Testis (tissue), 2 donors: ENCODE measurements at regions not wholly inside any gene's neighbourhood (a gene's known extent, or its start where the extent isn't known, plus 50 kb on each side); places are given as distances from the start of the nearest gene placed in this dataset.

Experiments
- DNase-seq: peaks from one replicate; pipeline ENCODE4 v3.0.0-alpha.2; 2019
- H3K27ac ChIP-seq, 2 donors: fragments of 200-600 bp; sonication (generic); one replicate each; pipeline ENCODE4 v1.5.1; 2019
- H3K27me3 ChIP-seq: fragments of 200-600 bp; sonication (generic); one replicate; pipeline ENCODE4 v1.5.1; 2019
- H3K36me3 ChIP-seq: fragments of 200-600 bp; sonication (generic); one replicate; pipeline ENCODE4 v1.5.1; 2017; ENCODE audit warnings: low read depth; ENCODE audit errors: missing control alignments
- H3K4me1 ChIP-seq: fragments of 200-600 bp; sonication (generic); one replicate; pipeline ENCODE4 v1.5.1; 2019
- H3K4me3 ChIP-seq, 2 donors: fragments of 200-600 bp; sonication (generic); one replicate each; pipeline ENCODE4 v1.5.1; 2017 to 2019
- H3K9me3 ChIP-seq: fragments of 200-600 bp; sonication (generic); one replicate; pipeline ENCODE4 v1.5.1; 2017
- CTCF ChIP-seq, 3 experiments: fragments of 450-650 bp in 2 of 3; fragments of 200-600 bp in 1 of 3; sonication (generic) in 1 of 3; IDR thresholded peaks; one replicate each; pipeline ENCODE4 v1.5.1; 2016 to 2019; ENCODE audit warnings: antibody characterized with exemption in 3 of 3, mild to moderate bottlenecking in 2 of 3, moderate library complexity in 1 of 3
- POLR2A ChIP-seq: fragments of 450-650 bp; IDR thresholded peaks from one replicate; pipeline ENCODE4 v1.6.1; 2017; ENCODE audit warnings: antibody characterized with exemption, mild to moderate bottlenecking, moderate library complexity
- WGBS, 2 donors: methylation state at CpG; one replicate each; pipeline ENCODE4 v1.1.5; 2018; 5-methylcytosine and 5-hydroxymethylcytosine counted together
- intact Hi-C: fragments of 100-400 bp; cut with DNase I; formaldehyde crosslinking; loops from one replicate; pipeline ENCODE4 v1.15.1; 2023; ENCODE audit warnings: low total_unique reads

DNA sequence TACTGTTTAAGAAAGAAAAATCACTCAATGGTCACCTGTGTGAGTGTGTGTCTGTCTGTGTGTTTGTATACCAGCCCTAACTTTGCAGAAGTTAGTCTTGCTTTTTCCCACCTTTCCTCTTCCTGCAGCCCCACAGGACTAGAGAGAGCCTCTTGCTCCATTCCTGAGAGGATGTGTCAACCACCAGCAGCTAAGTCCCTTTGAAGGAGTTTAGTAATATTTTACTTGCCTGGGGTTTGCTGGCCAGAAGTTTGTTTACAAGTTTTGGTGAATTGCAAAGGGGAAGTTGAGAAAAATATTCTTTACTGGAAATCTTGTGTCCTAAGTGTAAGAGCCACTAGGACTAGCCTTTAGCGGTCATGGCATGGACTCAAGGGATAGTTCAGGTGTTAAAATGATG lies 316.2 kb downstream of the BRINP1 start:
- WGBS, 2 donors = 96 to 100% methylated on average over 1 of the region's 1 CpG

GRCh38 chr9:119060629-119061385 lies 308.4 kb downstream of the BRINP1 start:
- H3K4me1 ChIP-seq = no peaks in the 10 kb centered on the region
- H3K4me3 ChIP-seq = no peak overlapping the region
- no peaks in the 10 kb centered on the region for H3K27me3 ChIP-seq
- no peak overlapping the region for H3K27ac ChIP-seq
- no peak for TF ChIP-seq POLR2A
- TF ChIP-seq CTCF (IDR thresholded peaks at IDR 0.05) = no peak
- 47 to 68% methylated on average over 2 of the region's 2 CpGs for WGBS, 2 donors
- intact Hi-C loops = no loop called here
- no peaks in the 10 kb centered on the region for H3K36me3 ChIP-seq
- H3K9me3 ChIP-seq = no peaks in the 10 kb centered on the region
- DNase-seq = no peak

More for the DNA sequence above, 316.2 kb downstream of the BRINP1 start:
- intact Hi-C loops = no loop called here
- H3K27me3 ChIP-seq = no peaks in the 10 kb centered on the region
- H3K4me3 ChIP-seq = no peak overlapping the region
- TF ChIP-seq POLR2A (no peak), CTCF (IDR thresholded peaks at IDR 0.05) (no peak)
- H3K4me1 ChIP-seq = no peaks in the 10 kb centered on the region
- H3K36me3 ChIP-seq = no peaks in the 10 kb centered on the region
- no peak for DNase-seq
- no peaks in the 10 kb centered on the region for H3K9me3 ChIP-seq
- no peak overlapping the region for H3K27ac ChIP-seq

GRCh38 chr9:119071636-119072035 lies 297.6 kb downstream of the BRINP1 start:
- intact Hi-C loops = no loop called here
- H3K4me3 ChIP-seq = no peak overlapping the region
- no peak for TF ChIP-seq CTCF (IDR thresholded peaks at IDR 0.05)
- no peak for TF ChIP-seq POLR2A

DNA sequence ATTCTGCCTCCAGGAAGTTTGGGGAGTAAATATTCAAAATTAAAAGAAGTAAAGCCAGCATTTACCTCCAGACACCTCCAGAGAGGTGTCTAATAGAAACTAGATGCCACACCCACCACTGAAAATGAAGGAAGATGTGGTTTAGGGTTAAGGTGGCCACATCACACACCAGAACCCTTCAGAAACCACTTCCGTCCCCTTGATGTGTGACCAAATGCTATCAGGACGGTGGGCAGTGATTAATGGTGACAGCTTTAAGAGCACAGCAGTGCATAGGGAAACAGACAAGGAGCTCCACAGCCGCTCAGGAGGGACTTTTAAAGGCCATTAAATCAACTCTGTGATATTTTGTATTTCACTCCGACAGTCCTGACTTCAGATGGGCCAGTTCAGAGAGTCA lies 295.2 kb downstream of the BRINP1 start:
- H3K4me1 ChIP-seq = no peaks in the 10 kb centered on the region
- H3K27me3 ChIP-seq = no peaks in the 10 kb centered on the region
- 43 to 49% methylated on average over 4 of the region's 4 CpGs for WGBS, 2 donors
- intact Hi-C loops = no loop called here
- H3K9me3 ChIP-seq = no peaks in the 10 kb centered on the region
- no peak overlapping the region for H3K27ac ChIP-seq
- H3K4me3 ChIP-seq = no peak overlapping the region
- no peak for TF ChIP-seq POLR2A
- no peak for TF ChIP-seq CTCF (IDR thresholded peaks at IDR 0.05)
- no peaks in the 10 kb centered on the region for H3K36me3 ChIP-seq
- DNase-seq = no peak

More at GRCh38 chr9:119071636-119072035, 297.6 kb downstream of the BRINP1 start:
- H3K27ac ChIP-seq = no peak overlapping the region
- no peaks in the 10 kb centered on the region for H3K36me3 ChIP-seq
- no peaks in the 10 kb centered on the region for H3K4me1 ChIP-seq
- H3K27me3 ChIP-seq = no peaks in the 10 kb centered on the region
- H3K9me3 ChIP-seq = no peaks in the 10 kb centered on the region
- DNase-seq = no peak

DNA sequence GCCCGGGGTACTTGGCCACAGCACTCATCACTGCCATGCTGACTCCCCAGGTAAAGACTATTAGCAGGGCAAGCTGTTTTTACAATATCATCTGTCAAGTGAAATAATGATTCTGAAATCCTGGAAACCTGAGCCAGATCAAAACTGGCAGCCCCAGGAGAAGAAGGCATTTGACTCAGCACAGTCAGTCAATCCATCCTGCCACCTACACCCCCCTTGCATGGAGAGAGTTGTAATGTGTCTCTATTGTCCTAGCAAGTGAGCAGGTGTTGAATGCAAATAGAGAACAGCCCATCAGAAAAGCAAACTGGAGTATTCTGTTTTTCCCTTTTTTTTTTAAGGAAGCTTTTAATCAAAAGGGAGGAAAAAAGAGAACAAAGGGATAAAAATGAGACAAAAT lies 291.2 kb downstream of the BRINP1 start:
- Histone ChIP-seq H3K27ac (no peak overlapping the region), H3K9me3 (no peaks in the 10 kb centered on the region), H3K4me3 (no peak overlapping the region), H3K4me1 (no peaks in the 10 kb centered on the region), H3K36me3 (no peaks in the 10 kb centered on the region), H3K27me3 (no peaks in the 10 kb centered on the region)
- TF ChIP-seq CTCF (IDR thresholded peaks at IDR 0.05) (no peak), POLR2A (no peak)
- no peak for DNase-seq
- WGBS, 2 donors = 73 to 75% methylated on average over 1 of the region's 1 CpG
- intact Hi-C loops = no loop called here
